Breast epithelium (tissue), 4 donors: ENCODE measurements at regions not wholly inside any gene's neighbourhood (a gene's known extent, or its start where the extent isn't known, plus 50 kb on each side); places are given as distances from the start of the nearest gene placed in this dataset.

ENCODE experiments used
- DNase-seq, 2 donors: peaks; one replicate each; pipeline ENCODE4 v3.0.0-alpha.2; 2019; ENCODE audit warnings: low spot score in 2 of 2
- H3K27ac ChIP-seq, 2 donors: fragments of 200-600 bp; sonication (generic) in 1 of 2; one replicate each; pipeline ENCODE4 v1.5.1; 2016 to 2019; ENCODE audit warnings: mild to moderate bottlenecking in 1 of 2
- H3K27me3 ChIP-seq, 2 donors: fragments of 200-600 bp; sonication (generic) in 1 of 2; one replicate each; pipeline versions ENCODE4 v1.5.1 to v1.6.0; 2017 to 2019; ENCODE audit warnings: control low read depth in 1 of 2, mild to moderate bottlenecking in 1 of 2
- H3K36me3 ChIP-seq: fragments of 200-600 bp; one replicate; pipeline ENCODE4 v1.5.1; 2019
- H3K4me1 ChIP-seq, 2 donors: fragments of 200-600 bp; sonication (generic); one replicate each; pipeline ENCODE4 v1.5.1; 2016 to 2019; ENCODE audit warnings: control low read depth in 1 of 2
- H3K4me3 ChIP-seq, 3 donors: fragments of 200-600 bp; sonication (generic); 1 replicate in 2 of 3; 2 replicates in 1 of 3; pipeline ENCODE4 v1.5.1; 2016 to 2019; ENCODE audit warnings: mild to moderate bottlenecking in 3 of 3, moderate library complexity in 2 of 3
- H3K9me3 ChIP-seq, 2 donors: fragments of 200-600 bp; sonication (generic) in 1 of 2; one replicate each; pipeline ENCODE4 v1.5.1; 2016 to 2019; ENCODE audit warnings: control low read depth in 1 of 2
- POLR2A ChIP-seq: fragments of 450-650 bp; IDR thresholded peaks from one replicate; pipeline ENCODE4 v1.6.1; 2016; ENCODE audit warnings: antibody characterized with exemption, mild to moderate bottlenecking, moderate library complexity
- POLR2AphosphoS5 ChIP-seq, 3 donors: sonication (generic); formaldehyde crosslinking; IDR thresholded peaks; one replicate each; pipeline ENCODE4 v1.6.1; 2017; ENCODE audit warnings: antibody characterized with exemption in 3 of 3
- intact Hi-C: fragments of 100-400 bp; cut with DNase I; formaldehyde crosslinking; loops from one replicate; pipeline ENCODE4 v1.15.1; 2023; ENCODE audit warnings: low total_unique reads
- TF ChIP-seq, protein P1 (sequence below), 3 donors: fragments of 450-650 bp; IDR thresholded peaks; one replicate each; pipeline ENCODE4 v1.5.1; 2016 to 2017; ENCODE audit warnings: antibody characterized with exemption in 3 of 3, mild to moderate bottlenecking in 3 of 3, moderate library complexity in 3 of 3

DNA sequence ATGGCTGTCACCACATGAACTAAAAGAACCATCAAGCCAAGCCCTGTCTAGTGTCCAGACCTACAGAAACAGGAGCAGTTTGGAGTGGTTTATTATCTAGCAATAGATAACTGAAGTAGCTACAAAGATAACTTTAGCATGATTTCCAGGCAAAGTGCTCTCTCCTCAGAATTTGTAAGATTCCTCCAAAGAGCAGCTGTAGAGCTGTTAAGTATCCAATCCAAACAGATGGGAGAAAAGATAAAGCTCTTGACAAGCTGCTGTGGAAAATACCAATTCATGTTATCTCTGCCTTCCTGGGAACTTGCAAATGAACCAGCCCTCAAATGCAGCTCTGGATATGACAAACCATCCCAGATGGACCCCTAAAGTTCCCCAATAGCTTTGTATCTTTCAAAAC lies 78.9 kb upstream of the RESF1 start:
- intact Hi-C loops = no loop called here
- Histone ChIP-seq H3K4me1 (no peaks in the 10 kb centered on the region), H3K27me3 (no peaks in the 10 kb centered on the region), H3K27ac (no peak overlapping the region), H3K36me3 (no peaks in the 10 kb centered on the region), H3K9me3 (no peaks in the 10 kb centered on the region), H3K4me3 (no peak overlapping the region)
- no peak for DNase-seq
- TF ChIP-seq POLR2A = no peak
- no peak for TF ChIP-seq POLR2AphosphoS5 (IDR thresholded peaks at IDR 0.05)
- TF ChIP-seq, protein P1, sequence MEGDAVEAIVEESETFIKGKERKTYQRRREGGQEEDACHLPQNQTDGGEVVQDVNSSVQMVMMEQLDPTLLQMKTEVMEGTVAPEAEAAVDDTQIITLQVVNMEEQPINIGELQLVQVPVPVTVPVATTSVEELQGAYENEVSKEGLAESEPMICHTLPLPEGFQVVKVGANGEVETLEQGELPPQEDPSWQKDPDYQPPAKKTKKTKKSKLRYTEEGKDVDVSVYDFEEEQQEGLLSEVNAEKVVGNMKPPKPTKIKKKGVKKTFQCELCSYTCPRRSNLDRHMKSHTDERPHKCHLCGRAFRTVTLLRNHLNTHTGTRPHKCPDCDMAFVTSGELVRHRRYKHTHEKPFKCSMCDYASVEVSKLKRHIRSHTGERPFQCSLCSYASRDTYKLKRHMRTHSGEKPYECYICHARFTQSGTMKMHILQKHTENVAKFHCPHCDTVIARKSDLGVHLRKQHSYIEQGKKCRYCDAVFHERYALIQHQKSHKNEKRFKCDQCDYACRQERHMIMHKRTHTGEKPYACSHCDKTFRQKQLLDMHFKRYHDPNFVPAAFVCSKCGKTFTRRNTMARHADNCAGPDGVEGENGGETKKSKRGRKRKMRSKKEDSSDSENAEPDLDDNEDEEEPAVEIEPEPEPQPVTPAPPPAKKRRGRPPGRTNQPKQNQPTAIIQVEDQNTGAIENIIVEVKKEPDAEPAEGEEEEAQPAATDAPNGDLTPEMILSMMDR (IDR thresholded peaks at IDR 0.05) = no peak

DNA sequence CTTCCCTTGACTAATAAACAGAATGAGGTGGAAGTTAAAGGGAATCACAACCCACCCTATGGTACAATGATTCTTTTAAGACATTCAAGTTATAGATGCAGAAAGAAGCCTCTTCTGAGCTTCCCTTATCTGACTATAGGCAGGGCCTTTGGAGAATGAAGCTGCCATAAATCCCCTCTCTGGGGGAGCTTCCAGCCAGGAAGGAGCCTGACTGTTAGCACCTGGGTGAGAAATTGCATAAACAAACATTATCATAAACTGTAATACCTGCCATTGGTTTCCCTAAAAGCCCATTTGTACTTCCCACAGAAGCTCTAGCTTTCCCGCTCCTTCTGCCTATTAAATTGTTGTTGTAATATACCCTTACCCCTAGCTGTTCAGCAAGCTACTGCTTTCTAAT lies 81.3 kb upstream of the RESF1 start:
- intact Hi-C loops = no loop called here
- no peaks in the 10 kb centered on the region for H3K4me1 ChIP-seq
- no peaks in the 10 kb centered on the region for H3K27me3 ChIP-seq
- TF ChIP-seq POLR2AphosphoS5 (IDR thresholded peaks at IDR 0.05) (no peak), POLR2A (no peak)
- TF ChIP-seq, protein P1 (IDR thresholded peaks at IDR 0.05) = no peak
- peaks cover 0 to under 1% of the 10 kb centered on the region in 2 donors for H3K9me3 ChIP-seq
- no peak overlapping the region for H3K27ac ChIP-seq
- H3K36me3 ChIP-seq = no peaks in the 10 kb centered on the region
- DNase-seq = no peak
- no peak overlapping the region for H3K4me3 ChIP-seq

DNA sequence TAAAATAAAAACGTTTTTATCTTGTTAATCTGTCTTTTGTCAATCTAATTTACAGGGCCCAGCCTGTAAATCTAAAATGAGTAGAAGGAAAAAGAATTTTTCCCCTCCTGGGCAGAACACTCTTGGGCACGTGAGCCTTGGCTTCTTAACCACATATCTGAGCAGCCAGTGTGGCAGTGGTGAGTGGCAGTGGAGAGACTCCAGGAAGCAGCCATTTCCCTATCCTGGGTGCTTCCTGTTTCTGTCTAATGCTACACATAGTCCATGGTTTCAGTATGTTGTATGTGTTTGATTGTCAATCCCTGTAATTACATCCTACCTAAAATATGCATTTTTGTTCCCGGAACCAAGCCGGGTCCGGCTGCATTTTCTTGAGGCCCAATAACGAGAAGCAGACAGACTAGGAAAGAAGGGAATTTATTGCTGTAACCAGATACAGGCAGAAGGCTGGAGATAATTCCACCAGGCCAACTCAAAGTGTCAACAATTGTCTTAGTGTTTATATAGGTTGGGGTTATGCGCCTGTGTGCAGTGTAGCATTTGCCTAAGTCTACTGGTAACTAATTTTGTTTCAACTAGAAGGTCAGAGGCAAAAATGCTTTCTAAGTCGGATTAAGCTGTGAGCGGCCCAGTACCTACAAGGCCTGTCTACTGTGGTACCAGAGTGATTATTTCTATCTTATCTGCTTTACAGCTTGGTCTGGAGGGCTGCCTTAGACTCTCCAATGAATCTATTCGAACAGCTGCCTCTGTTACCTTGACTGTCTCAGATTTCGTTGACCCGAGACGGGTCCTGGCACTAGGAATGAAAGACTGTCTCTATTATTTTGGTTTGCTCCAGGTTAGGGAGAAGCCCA lies 82.4 kb upstream of the RESF1 start:
- intact Hi-C loops = no loop called here
- TF ChIP-seq POLR2A = no peak
- TF ChIP-seq, protein P1 (IDR thresholded peaks at IDR 0.05) = no peak
- TF ChIP-seq POLR2AphosphoS5 (IDR thresholded peaks at IDR 0.05) = no peak
- Histone ChIP-seq H3K27ac (no peak overlapping the region), H3K36me3 (no peaks in the 10 kb centered on the region), H3K4me1 (no peaks in the 10 kb centered on the region), H3K9me3 (peaks cover 0 to 3% of the 10 kb centered on the region in 2 donors), H3K27me3 (no peaks in the 10 kb centered on the region), H3K4me3 (no peak overlapping the region)
- no peak for DNase-seq

DNA sequence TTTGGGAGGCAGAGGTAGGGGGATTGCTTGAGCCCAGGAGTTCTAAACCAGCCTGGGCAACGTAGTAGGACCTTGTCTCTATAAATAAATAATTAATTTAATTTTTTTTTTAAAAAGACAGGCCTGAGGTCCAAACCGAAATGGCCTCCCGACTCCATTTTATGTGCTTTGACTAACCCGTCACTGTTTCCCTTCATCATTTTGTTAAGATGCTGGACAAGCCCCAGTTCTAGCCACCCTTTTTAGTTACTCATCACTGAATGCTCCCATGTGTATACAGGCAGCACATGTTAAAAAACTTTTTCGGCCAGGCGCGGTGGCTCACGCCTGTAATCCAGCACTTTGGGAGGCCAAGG lies 83.6 kb upstream of the RESF1 start:
- intact Hi-C loops = no loop called here
- peak overlapping the region; percentile 56 to 81 for H3K27ac ChIP-seq
- H3K4me1 ChIP-seq = no peaks in the 10 kb centered on the region
- H3K9me3 ChIP-seq = peaks cover 0 to 3% of the 10 kb centered on the region in 2 donors
- no peak overlapping the region for H3K4me3 ChIP-seq
- no peak for DNase-seq
- H3K36me3 ChIP-seq = no peaks in the 10 kb centered on the region
- no peaks in the 10 kb centered on the region for H3K27me3 ChIP-seq
- TF ChIP-seq POLR2A (no peak), POLR2AphosphoS5 (IDR thresholded peaks at IDR 0.05) (no peak)
- TF ChIP-seq, protein P1 (IDR thresholded peaks at IDR 0.05) = no peak

DNA sequence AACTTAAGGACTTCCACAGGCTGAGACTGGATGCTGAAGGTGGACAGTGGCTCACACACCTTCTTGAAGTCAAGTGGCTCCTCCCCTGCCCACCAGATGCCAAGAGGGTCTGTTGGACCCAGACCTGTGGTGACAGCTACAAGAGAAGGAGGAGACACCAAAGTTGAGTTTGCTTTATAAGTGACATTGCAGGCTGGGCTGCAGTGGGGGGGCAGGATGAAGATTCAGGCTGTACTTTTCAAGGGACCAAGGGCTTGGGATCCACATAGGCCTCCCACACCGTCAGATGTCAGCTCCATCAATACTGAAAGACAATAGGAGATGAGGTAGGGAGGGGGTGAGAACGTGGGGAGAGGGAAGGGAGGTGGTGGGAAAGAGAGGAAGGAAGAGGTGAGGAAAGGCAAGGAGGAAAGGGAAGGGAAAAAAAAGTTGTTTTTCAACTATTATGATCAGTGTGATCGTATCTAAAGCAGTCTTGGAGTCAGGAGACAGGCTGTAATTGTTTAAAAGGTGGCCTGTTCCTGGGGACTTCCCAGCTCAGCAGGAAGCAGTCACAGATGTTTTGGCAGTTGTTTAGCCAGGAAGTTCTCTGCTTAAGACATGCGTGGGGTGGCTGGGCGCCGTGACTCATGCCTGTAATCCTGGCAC lies 84.1 kb upstream of the RESF1 start:
- Histone ChIP-seq H3K4me1 (no peaks in the 10 kb centered on the region), H3K36me3 (no peaks in the 10 kb centered on the region), H3K27ac (peak overlapping the region; percentile 56 to 81), H3K27me3 (no peaks in the 10 kb centered on the region), H3K9me3 (peaks cover 0 to 3% of the 10 kb centered on the region in 2 donors), H3K4me3 (no peak overlapping the region)
- TF ChIP-seq POLR2AphosphoS5 (IDR thresholded peaks at IDR 0.05) = no peak
- TF ChIP-seq, protein P1 (IDR thresholded peaks at IDR 0.05) = no peak
- TF ChIP-seq POLR2A = no peak
- DNase-seq = peak in 1 of 2 donors; percentile 41
- intact Hi-C loops = no loop called here
